ENCODE measurements at regions not wholly inside any gene's neighbourhood (a gene's known extent, or its start where the extent isn't known, plus 50 kb on each side); places are given as distances from the start of the nearest gene placed in this dataset.

DNA sequence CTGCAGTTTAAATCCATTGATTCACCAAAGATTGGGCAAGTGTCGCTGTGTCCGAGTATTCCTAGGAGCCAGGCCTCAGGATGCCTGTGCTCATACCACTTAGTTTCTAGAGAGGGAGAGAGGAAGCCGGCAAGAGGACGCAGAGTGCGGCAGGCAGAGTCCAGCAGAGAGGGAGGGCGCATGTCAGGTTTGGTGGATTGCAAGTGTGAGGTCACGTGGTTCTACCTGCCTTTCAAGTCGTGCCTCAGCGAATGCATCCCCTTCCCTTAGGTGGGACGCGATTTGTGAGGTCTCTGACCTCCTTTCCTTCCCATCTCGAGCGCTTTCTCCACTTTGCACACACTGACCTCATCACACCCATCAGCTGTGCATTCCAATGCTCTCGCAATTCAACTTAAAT is 188.1 kb downstream of the TMEM18 start:
- TF ChIP-seq, protein P1, sequence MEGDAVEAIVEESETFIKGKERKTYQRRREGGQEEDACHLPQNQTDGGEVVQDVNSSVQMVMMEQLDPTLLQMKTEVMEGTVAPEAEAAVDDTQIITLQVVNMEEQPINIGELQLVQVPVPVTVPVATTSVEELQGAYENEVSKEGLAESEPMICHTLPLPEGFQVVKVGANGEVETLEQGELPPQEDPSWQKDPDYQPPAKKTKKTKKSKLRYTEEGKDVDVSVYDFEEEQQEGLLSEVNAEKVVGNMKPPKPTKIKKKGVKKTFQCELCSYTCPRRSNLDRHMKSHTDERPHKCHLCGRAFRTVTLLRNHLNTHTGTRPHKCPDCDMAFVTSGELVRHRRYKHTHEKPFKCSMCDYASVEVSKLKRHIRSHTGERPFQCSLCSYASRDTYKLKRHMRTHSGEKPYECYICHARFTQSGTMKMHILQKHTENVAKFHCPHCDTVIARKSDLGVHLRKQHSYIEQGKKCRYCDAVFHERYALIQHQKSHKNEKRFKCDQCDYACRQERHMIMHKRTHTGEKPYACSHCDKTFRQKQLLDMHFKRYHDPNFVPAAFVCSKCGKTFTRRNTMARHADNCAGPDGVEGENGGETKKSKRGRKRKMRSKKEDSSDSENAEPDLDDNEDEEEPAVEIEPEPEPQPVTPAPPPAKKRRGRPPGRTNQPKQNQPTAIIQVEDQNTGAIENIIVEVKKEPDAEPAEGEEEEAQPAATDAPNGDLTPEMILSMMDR (IDR thresholded peaks at IDR 0.05): no peak
- TF ChIP-seq POLR2A (IDR thresholded peaks at IDR 0.05): no peak
